ENCODE measurements at regions not wholly inside any gene's neighbourhood (a gene's known extent, or its start where the extent isn't known, plus 50 kb on each side); places are given as distances from the start of the nearest gene placed in this dataset.

GRCh38 chr5:135761746-135762145 lies 72.7 kb upstream of the SLC25A48 start:
- Mint-ChIP-seq H3K36me3 (ENCODE audit: low read depth) (no peaks in the 10 kb centered on the region), H3K4me1 (no peaks in the 10 kb centered on the region), H3K9me3 (peaks cover 6% of the 10 kb centered on the region; the same call in 1 of the 3 replicates), H3K27me3 (ENCODE audit: insufficient read depth, low read depth, poor library complexity) (no peaks in the 10 kb centered on the region), H3K27ac (no peak overlapping the region), H3K4me3 (no peak overlapping the region)
- TF ChIP-seq ZNF331 (CRISPR knock-in tag; IDR thresholded peaks at IDR 0.05; ENCODE audit: low read depth): no peak
- no peak for TF ChIP-seq EZH2phosphoT487 (IDR thresholded peaks at IDR 0.05; ENCODE audit: unreplicated experiment)
- TF ChIP-seq POLR2AphosphoS5 (IDR thresholded peaks at IDR 0.05; ENCODE audit: low read depth): no peak
- TF ChIP-seq REST (IDR thresholded peaks at IDR 0.05; ENCODE audit: unreplicated experiment): no peak
- no peak for TF ChIP-seq ZNF462 (CRISPR knock-in tag; IDR thresholded peaks at IDR 0.05)
- no peak for TF ChIP-seq JUNB (IDR thresholded peaks at IDR 0.05; ENCODE audit: unreplicated experiment)
- no peak for TF ChIP-seq EZH2 (IDR thresholded peaks at IDR 0.05; ENCODE audit: low read depth, unreplicated experiment)
- TF ChIP-seq CTCF (conservative IDR thresholded peaks at IDR 0.05; ENCODE audit: low read depth in 2 of 2): no peak
- no peak for TF ChIP-seq ZNF114 (CRISPR knock-in tag; IDR thresholded peaks at IDR 0.05)
- TF ChIP-seq NANOG (IDR thresholded peaks at IDR 0.05; ENCODE audit: borderline replicate concordance): no peak
- no peak for TF ChIP-seq STAT1 (IDR thresholded peaks at IDR 0.05; ENCODE audit: unreplicated experiment)
- TF ChIP-seq ETS1 (IDR thresholded peaks at IDR 0.05): no peak
- TF ChIP-seq CREB1 (CRISPR knock-in tag; IDR thresholded peaks at IDR 0.05; ENCODE audit: low read depth): no peak
- H3K9me2 ChIP-seq (ENCODE audit: insufficient read depth): no peaks in the 10 kb centered on the region
- no peaks in the 10 kb centered on the region for H3K79me2 ChIP-seq (replicated peaks; ENCODE audit: insufficient read depth)
- H3K27ac ChIP-seq (ENCODE audit: low read depth): no peak overlapping the region
- H3K4me2 ChIP-seq: no peak overlapping the region
- ATAC-seq: no peak
- no peaks in the 10 kb centered on the region for H3K36me3 ChIP-seq (ENCODE audit: insufficient read depth)
- no peaks in the 10 kb centered on the region for H3K27me3 ChIP-seq (ENCODE audit: insufficient read depth)
- H3K4me3 ChIP-seq: no peak overlapping the region
- H4K20me1 ChIP-seq (replicated peaks; ENCODE audit: insufficient read depth): no peaks in the 10 kb centered on the region
- no peak overlapping the region for H2AFZ ChIP-seq
- H3F3A ChIP-seq (replicated peaks; ENCODE audit: low read depth): no peaks in the 10 kb centered on the region
- DNase-seq (ENCODE audit: low spot score): no peak
- H3K4me1 ChIP-seq (ENCODE audit: insufficient read depth): no peaks in the 10 kb centered on the region
